OCI-LY7 (cell line): ENCODE measurements at regions not wholly inside any gene's neighbourhood (a gene's known extent, or its start where the extent isn't known, plus 50 kb on each side); places are given as distances from the start of the nearest gene placed in this dataset.

Source experiments
- CTCF ChIP-seq: fragments of 200-600 bp; sonication (generic); conservative IDR thresholded peaks from 2 replicates; pipeline ENCODE4 v1.5.1; 2014; ENCODE audit warnings: mild to moderate bottlenecking, antibody characterized with exemption, low read length, moderate library complexity, mixed read lengths
- EZH2phosphoT487 ChIP-seq: fragments of 200-600 bp; sonication (generic); IDR thresholded peaks from 2 replicates; pipeline ENCODE4 v1.6.1; 2018; ENCODE audit warnings: low read depth, borderline replicate concordance, mild to moderate bottlenecking, mixed run types, antibody characterized with exemption, low read length, moderate library complexity, mixed read lengths

DNA sequence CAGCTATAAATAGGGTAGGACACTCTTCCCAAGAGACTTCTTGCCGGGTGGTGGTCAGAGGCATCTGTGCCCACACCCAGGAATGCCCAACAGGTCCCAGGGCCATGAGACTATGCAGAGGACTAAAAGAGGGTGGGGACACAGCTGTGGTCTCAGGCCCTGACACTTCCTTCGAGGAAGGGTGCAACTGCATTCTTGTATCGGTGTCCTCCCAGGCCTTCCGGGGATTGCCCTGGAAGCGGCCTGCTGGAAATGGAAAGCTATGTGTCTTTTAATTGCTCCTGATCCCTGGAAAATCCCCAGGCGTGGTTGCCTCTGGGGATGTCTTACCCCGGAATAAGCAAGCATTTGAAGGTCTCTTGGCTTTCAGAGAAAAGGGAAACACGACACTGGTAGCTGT lies 176.7 kb downstream of the SOX11 start:
- TF ChIP-seq CTCF (no peak), EZH2phosphoT487 (no peak)
